SK-N-SH treated with all-trans-retinoic acid at 6 μM for 48 hours (cell line): ENCODE measurements at regions not wholly inside any gene's neighbourhood (a gene's known extent, or its start where the extent isn't known, plus 50 kb on each side); places are given as distances from the start of the nearest gene placed in this dataset.

Experiments
- ATAC-seq: fragments of 200-7000 bp; cut with Tn5 transposase; 3 replicates; pipeline ENCODE4 v1.9.1; 2020; ENCODE audit warnings: mild to moderate bottlenecking, moderate library complexity
- ARNTL ChIP-seq: fragments of 450-650 bp; formaldehyde crosslinking; IDR thresholded peaks from 2 replicates; pipeline ENCODE4 v1.5.0; 2020; ENCODE audit warnings: low read depth, mild to moderate bottlenecking, moderate library complexity, borderline replicate concordance
- BACH2 ChIP-seq: fragments of 250-450 bp; sonication (Bioruptor Pico); IDR thresholded peaks from 2 replicates; pipeline ENCODE4 v1.9.0; 2021; ENCODE audit warnings: mild to moderate bottlenecking, borderline replicate concordance
- CREB5 ChIP-seq: fragments of 250-450 bp; sonication (Bioruptor Pico); IDR thresholded peaks from 2 replicates; pipeline ENCODE4 v1.5.1; 2020; ENCODE audit warnings: low read depth, mild to moderate bottlenecking, moderate library complexity
- CSDC2 ChIP-seq: fragments of 250-450 bp; sonication (Bioruptor Pico); IDR thresholded peaks from 2 replicates; pipeline ENCODE4 v1.5.0; 2020; ENCODE audit warnings: mild to moderate bottlenecking, moderate library complexity
- CSRNP3 ChIP-seq: fragments of 250-450 bp; sonication (Bioruptor Pico); IDR thresholded peaks from 2 replicates; pipeline ENCODE4 v1.5.1; 2021; ENCODE audit warnings: mild to moderate bottlenecking, moderate library complexity
- ESRRG ChIP-seq: fragments of 250-450 bp; sonication (Bioruptor Pico); IDR thresholded peaks from 2 replicates; pipeline ENCODE4 v1.6.1; 2021; ENCODE audit warnings: mild to moderate bottlenecking
- GLIS3 ChIP-seq: fragments of 250-450 bp; sonication (Bioruptor Pico); IDR thresholded peaks from 2 replicates; pipeline ENCODE4 v1.5.0; 2020; ENCODE audit warnings: mild to moderate bottlenecking, moderate library complexity
- OSR1 ChIP-seq: fragments of 250-450 bp; sonication (Bioruptor Pico); IDR thresholded peaks from 2 replicates; pipeline ENCODE4 v1.8.0; 2022; ENCODE audit warnings: moderate library complexity, mild to moderate bottlenecking, inconsistent platforms
- PPARA ChIP-seq: fragments of 250-450 bp; sonication (Bioruptor Pico); IDR thresholded peaks from 2 replicates; pipeline ENCODE4 v1.5.0; 2020; ENCODE audit warnings: mild to moderate bottlenecking, borderline replicate concordance
- RARB ChIP-seq: fragments of 250-450 bp; sonication (Bioruptor Pico); IDR thresholded peaks from 2 replicates; pipeline ENCODE4 v1.8.0; 2021; ENCODE audit warnings: mild to moderate bottlenecking, moderate library complexity
- SNAI2 ChIP-seq: fragments of 250-450 bp; sonication (Bioruptor Pico); IDR thresholded peaks from 2 replicates; pipeline ENCODE4 v1.5.0; 2020; ENCODE audit warnings: mild to moderate bottlenecking, moderate library complexity
- TCF4 ChIP-seq: fragments of 250-450 bp; sonication (Bioruptor Pico); IDR thresholded peaks from 2 replicates; pipeline ENCODE4 v1.8.0; 2021; ENCODE audit warnings: mild to moderate bottlenecking, moderate library complexity, borderline replicate concordance
- TOX ChIP-seq: fragments of 250-450 bp; sonication (Bioruptor Pico); IDR thresholded peaks from 2 replicates; pipeline ENCODE4 v1.8.0; 2021; ENCODE audit warnings: mild to moderate bottlenecking, moderate library complexity, borderline replicate concordance
- ZC3H10 ChIP-seq: fragments of 250-450 bp; sonication (Bioruptor Pico); IDR thresholded peaks from 2 replicates; pipeline ENCODE4 v1.5.1; 2021; ENCODE audit warnings: mild to moderate bottlenecking, moderate library complexity
- ZFP3 ChIP-seq: fragments of 250-450 bp; sonication (Bioruptor Pico); IDR thresholded peaks from 2 replicates; pipeline ENCODE4 v1.5.0; 2020; ENCODE audit warnings: mild to moderate bottlenecking, moderate library complexity
- ZFP30 ChIP-seq: fragments of 450-650 bp; formaldehyde crosslinking; IDR thresholded peaks from 2 replicates; pipeline ENCODE4 v1.5.0; 2022; ENCODE audit warnings: mild to moderate bottlenecking, moderate library complexity
- ZNF565 ChIP-seq: fragments of 450-650 bp; formaldehyde crosslinking; conservative IDR thresholded peaks from 2 replicates; pipeline ENCODE4 v1.5.0; 2020; ENCODE audit warnings: low read depth, mild to moderate bottlenecking, moderate library complexity
- ZNF70 ChIP-seq: fragments of 450-650 bp; formaldehyde crosslinking; IDR thresholded peaks from 2 replicates; pipeline ENCODE4 v1.5.0; 2020; ENCODE audit warnings: mild to moderate bottlenecking, moderate library complexity
- ZNF8 ChIP-seq: fragments of 450-650 bp; formaldehyde crosslinking; IDR thresholded peaks from 2 replicates; pipeline ENCODE4 v1.5.0; 2020; ENCODE audit warnings: mild to moderate bottlenecking, moderate library complexity
- TF ChIP-seq, protein P1 (sequence below): fragments of 250-450 bp; sonication (Bioruptor Pico); IDR thresholded peaks from 2 replicates; pipeline ENCODE4 v1.5.0; 2020; ENCODE audit warnings: mild to moderate bottlenecking, moderate library complexity
- TF ChIP-seq, protein P2 (sequence below): fragments of 250-450 bp; sonication (Bioruptor Pico); IDR thresholded peaks from 2 replicates; pipeline ENCODE4 v1.8.0; 2021; ENCODE audit warnings: low read depth, mild to moderate bottlenecking, moderate library complexity, borderline replicate concordance
- TF ChIP-seq, protein P3 (sequence below): fragments of 250-450 bp; sonication (Bioruptor Pico); IDR thresholded peaks from 2 replicates; pipeline ENCODE4 v1.8.0; 2020; ENCODE audit warnings: mild to moderate bottlenecking, moderate library complexity, borderline replicate concordance

- no peak for ATAC-seq
- TF ChIP-seq ARNTL (CRISPR knock-in tag) (no peak), OSR1 (CRISPR knock-in tag) (no peak), TOX (no peak), ZNF70 (CRISPR knock-in tag) (no peak), ZFP30 (CRISPR knock-in tag) (no peak), GLIS3 (CRISPR knock-in tag) (no peak), RARB (CRISPR knock-in tag) (no peak), PPARA (CRISPR knock-in tag) (no peak), CREB5 (CRISPR knock-in tag) (no peak), CSDC2 (CRISPR knock-in tag) (no peak), ZNF8 (no peak), ZC3H10 (no peak), ZFP3 (CRISPR knock-in tag) (no peak), SNAI2 (CRISPR knock-in tag) (no peak)
- TF ChIP-seq, protein P1, sequence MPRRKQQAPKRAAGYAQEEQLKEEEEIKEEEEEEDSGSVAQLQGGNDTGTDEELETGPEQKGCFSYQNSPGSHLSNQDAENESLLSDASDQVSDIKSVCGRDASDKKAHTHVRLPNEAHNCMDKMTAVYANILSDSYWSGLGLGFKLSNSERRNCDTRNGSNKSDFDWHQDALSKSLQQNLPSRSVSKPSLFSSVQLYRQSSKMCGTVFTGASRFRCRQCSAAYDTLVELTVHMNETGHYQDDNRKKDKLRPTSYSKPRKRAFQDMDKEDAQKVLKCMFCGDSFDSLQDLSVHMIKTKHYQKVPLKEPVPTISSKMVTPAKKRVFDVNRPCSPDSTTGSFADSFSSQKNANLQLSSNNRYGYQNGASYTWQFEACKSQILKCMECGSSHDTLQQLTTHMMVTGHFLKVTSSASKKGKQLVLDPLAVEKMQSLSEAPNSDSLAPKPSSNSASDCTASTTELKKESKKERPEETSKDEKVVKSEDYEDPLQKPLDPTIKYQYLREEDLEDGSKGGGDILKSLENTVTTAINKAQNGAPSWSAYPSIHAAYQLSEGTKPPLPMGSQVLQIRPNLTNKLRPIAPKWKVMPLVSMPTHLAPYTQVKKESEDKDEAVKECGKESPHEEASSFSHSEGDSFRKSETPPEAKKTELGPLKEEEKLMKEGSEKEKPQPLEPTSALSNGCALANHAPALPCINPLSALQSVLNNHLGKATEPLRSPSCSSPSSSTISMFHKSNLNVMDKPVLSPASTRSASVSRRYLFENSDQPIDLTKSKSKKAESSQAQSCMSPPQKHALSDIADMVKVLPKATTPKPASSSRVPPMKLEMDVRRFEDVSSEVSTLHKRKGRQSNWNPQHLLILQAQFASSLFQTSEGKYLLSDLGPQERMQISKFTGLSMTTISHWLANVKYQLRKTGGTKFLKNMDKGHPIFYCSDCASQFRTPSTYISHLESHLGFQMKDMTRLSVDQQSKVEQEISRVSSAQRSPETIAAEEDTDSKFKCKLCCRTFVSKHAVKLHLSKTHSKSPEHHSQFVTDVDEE, result no peak
- TF ChIP-seq, protein P2, sequence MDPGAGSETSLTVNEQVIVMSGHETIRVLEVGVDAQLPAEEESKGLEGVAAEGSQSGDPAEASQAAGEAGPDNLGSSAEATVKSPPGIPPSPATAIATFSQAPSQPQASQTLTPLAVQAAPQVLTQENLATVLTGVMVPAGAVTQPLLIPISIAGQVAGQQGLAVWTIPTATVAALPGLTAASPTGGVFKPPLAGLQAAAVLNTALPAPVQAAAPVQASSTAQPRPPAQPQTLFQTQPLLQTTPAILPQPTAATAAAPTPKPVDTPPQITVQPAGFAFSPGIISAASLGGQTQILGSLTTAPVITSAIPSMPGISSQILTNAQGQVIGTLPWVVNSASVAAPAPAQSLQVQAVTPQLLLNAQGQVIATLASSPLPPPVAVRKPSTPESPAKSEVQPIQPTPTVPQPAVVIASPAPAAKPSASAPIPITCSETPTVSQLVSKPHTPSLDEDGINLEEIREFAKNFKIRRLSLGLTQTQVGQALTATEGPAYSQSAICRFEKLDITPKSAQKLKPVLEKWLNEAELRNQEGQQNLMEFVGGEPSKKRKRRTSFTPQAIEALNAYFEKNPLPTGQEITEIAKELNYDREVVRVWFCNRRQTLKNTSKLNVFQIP (CRISPR knock-in tag), result no peak
- TF ChIP-seq, protein P3, sequence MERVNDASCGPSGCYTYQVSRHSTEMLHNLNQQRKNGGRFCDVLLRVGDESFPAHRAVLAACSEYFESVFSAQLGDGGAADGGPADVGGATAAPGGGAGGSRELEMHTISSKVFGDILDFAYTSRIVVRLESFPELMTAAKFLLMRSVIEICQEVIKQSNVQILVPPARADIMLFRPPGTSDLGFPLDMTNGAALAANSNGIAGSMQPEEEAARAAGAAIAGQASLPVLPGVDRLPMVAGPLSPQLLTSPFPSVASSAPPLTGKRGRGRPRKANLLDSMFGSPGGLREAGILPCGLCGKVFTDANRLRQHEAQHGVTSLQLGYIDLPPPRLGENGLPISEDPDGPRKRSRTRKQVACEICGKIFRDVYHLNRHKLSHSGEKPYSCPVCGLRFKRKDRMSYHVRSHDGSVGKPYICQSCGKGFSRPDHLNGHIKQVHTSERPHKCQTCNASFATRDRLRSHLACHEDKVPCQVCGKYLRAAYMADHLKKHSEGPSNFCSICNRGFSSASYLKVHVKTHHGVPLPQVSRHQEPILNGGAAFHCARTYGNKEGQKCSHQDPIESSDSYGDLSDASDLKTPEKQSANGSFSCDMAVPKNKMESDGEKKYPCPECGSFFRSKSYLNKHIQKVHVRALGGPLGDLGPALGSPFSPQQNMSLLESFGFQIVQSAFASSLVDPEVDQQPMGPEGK (CRISPR knock-in tag), result no peak
These were observed 155.8 kb downstream of the URI1 start for GRCh38 chr19:30097746-30098280.

- TF ChIP-seq ZNF565 (CRISPR knock-in tag) (no peak), ZNF8 (no peak), RARB (CRISPR knock-in tag) (no peak), CSRNP3 (no peak), GLIS3 (CRISPR knock-in tag) (no peak), ZC3H10 (no peak), CREB5 (CRISPR knock-in tag) (no peak), ARNTL (CRISPR knock-in tag) (no peak), BACH2 (CRISPR knock-in tag) (no peak), PPARA (CRISPR knock-in tag) (no peak), TCF4 (CRISPR knock-in tag) (no peak), ESRRG (CRISPR knock-in tag) (no peak), OSR1 (CRISPR knock-in tag) (no peak), SNAI2 (CRISPR knock-in tag) (no peak), ZNF70 (CRISPR knock-in tag) (no peak), CSDC2 (CRISPR knock-in tag) (no peak)
- TF ChIP-seq, protein P1, result no peak
- TF ChIP-seq, protein P2 (CRISPR knock-in tag), result no peak
- no peak for ATAC-seq
These were observed 160.2 kb downstream of the URI1 start for GRCh38 chr19:30102239-30102638.
